GM19238 (cell line): ENCODE measurements at regions not wholly inside any gene's neighbourhood (a gene's known extent, or its start where the extent isn't known, plus 50 kb on each side); places are given as distances from the start of the nearest gene placed in this dataset.
"Not testable (repeated sequence)": the region's sequence is repeated elsewhere in the genome, so short reads cannot be mapped to it uniquely, and the experiment has no call there.

Experiments used
- DNase-seq: peaks from one replicate; pipeline ENCODE4 v3.0.0; 2011; ENCODE audit warnings: low spot score; ENCODE audit not compliant: insufficient read length

GRCh38 chr12:102298022-102298421 lies 100.4 kb upstream of the PMCH start:
- DNase-seq, result no peak

- no peak for DNase-seq
Measured at GRCh38 chr12:102297412-102297811, 99.8 kb upstream of the PMCH start.

DNA sequence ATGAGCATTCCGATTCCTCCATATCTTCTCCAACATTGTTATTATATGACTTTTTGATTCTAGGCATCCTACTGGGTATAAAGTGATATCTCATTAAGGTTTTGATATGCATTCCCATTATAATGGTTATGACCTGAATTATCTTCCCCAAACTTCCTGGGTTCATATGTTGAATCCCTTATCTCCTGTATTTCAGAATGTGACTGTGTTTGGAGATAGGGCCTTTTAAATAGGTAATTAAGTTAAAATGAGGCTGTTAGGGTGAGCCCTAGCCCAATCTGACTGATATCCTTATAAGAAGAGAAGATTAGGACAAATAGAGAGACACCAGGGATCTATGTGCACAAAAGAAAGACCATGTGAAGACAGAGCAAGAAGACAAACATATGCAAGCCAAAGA lies 96.9 kb upstream of the PMCH start:
- DNase-seq, result no peak

DNA sequence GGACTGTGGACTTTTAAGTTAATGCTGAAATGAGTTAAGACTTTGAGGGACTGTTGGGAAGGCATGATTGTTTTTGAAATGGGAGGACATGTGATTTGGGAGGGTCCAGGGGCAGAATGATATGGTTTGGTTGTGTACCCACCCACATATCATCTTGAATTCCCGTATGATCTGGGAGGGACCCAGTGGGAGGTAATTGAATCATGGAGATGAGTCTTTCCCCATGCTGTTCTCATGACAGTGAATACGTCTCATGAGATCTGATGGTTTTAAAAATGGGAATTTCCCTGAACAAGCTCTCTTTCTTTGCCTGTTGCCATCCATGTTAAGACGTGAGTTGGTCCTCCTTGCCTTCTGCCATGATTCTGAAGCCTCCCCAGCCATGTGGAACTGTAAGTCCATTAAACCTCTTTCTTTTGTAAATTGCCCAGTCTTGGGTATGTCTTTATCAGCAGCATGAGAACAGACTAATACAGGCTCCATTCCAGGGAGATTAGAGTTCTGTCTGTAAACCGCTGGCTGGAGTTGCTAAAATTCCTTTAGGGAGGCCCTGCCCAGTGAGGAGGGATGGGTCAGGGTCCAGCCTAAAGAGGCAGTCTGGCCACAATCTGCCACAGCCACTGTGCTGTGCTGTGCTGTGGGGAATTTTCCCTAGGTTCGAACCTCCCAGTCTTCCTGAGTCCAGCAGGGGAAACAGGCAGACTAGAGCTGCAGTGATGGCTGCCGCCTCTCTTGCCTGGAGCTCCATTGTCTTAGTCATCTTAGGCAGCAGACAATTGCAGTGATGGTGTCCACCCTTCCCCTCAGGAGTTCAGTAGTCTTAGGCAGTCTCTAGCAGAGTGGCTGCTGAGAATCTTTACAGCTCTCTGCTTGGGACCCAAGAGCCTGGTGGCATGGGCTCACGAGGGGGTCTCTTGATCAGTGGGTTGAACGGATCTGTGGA lies 94.1 kb upstream of the PMCH start:
- DNase-seq, result not testable (repeated sequence)

DNA sequence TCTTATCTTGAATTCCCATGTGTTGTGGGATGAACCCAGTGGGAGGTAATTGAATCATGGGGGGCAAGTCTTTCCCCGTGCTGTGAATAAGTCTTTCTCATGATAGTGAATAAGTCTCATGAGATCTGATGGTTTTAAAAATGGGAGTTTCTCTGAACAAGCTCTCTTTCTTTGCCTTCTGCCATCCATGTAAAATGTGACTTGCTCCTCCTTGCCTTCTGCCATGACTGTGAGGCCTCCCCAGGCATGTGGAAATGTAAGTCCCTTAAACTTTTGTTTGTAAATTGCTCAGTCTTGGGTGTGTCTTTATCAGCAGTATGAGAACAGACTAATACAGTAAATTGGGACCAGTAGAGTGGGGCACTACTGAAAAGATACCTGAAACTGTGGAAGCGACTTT lies 92.1 kb upstream of the PMCH start:
- not testable (repeated sequence) for DNase-seq

GRCh38 chr12:102281231-102281630 lies 83.6 kb upstream of the PMCH start:
- no peak for DNase-seq

DNA sequence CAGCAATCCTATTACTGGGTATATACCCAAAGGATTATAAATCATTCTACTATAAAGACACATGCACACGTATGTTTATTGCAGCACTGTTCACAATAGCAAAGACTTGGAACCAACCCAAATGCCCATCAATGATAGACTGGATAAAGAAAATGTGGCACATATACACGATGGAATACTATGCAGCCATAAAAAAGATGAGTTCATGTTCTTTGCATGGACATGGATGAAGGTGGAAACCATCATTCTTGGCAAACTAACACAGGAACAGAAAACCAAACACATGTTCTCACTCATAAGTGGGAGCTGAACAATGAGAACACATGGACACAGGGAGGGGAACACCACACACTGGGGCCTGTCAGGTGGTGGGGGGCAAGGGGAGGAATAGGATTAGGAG lies 58.1 kb upstream of the PMCH start:
- not testable (repeated sequence) for DNase-seq

- DNase-seq, result not testable (repeated sequence)
Measured at GRCh38 chr12:102251005-102251404, 53.4 kb upstream of the PMCH start.

- no peak for DNase-seq
Measured at GRCh38 chr12:102249079-102249841, 51.6 kb upstream of the PMCH start.
